Activated T-helper 1 cell treated with anti-CD3 and anti-CD28 coated beads, Interleukin-12 subunit alpha, Interleukin-12 subunit beta, Interleukin-2, Interleukin-4 antibody, amounts not matched to agents 30 ng/mL and 10 ng/mL and 1 ng/mL, durations not matched to agents 14 hours and 24 hours and 36 hours (primary cell): ENCODE measurements at regions not wholly inside any gene's neighbourhood (a gene's known extent, or its start where the extent isn't known, plus 50 kb on each side); places are given as distances from the start of the nearest gene placed in this dataset.

Source experiments
- DNase-seq: peaks from one replicate; pipeline ENCODE4 v3.0.0; 2021; ENCODE audit warnings: low spot score
- H3K27ac Mint-ChIP-seq: one replicate; pipeline ENCODE4 v1.8.0; 2021; ENCODE audit warnings: mild to moderate bottlenecking, mixed read lengths
- H3K27me3 Mint-ChIP-seq: one replicate; pipeline ENCODE4 v1.8.0; 2022; ENCODE audit warnings: mild to moderate bottlenecking, moderate library complexity, mixed read lengths; ENCODE audit not compliant: insufficient read depth
- H3K36me3 Mint-ChIP-seq: one replicate; pipeline ENCODE4 v1.8.0; 2021; ENCODE audit warnings: low read depth, mixed read lengths
- H3K4me1 Mint-ChIP-seq: one replicate; pipeline ENCODE4 v1.8.0; 2021; ENCODE audit warnings: low read depth, mixed read lengths
- H3K4me3 Mint-ChIP-seq: one replicate; pipeline ENCODE4 v1.8.0; 2021; ENCODE audit warnings: mild to moderate bottlenecking, moderate library complexity, mixed read lengths
- H3K9me3 Mint-ChIP-seq: one replicate; pipeline ENCODE4 v1.8.0; 2021; ENCODE audit warnings: mixed read lengths
- intact Hi-C: fragments of 100-400 bp; cut with micrococcal nuclease; formaldehyde crosslinking; loops from one replicate; pipeline ENCODE4 v1.15.1; 2024

GRCh38 chr6:81215092-81215432 is 537.4 kb downstream of the TENT5A start:
- DNase-seq = no peak
- H3K4me3 Mint-ChIP-seq = no peak overlapping the region
- H3K36me3 Mint-ChIP-seq = no peaks in the 10 kb centered on the region
- peaks cover 10% of the 10 kb centered on the region for H3K9me3 Mint-ChIP-seq
- H3K27ac Mint-ChIP-seq = no peak overlapping the region
- H3K4me1 Mint-ChIP-seq = no peaks in the 10 kb centered on the region
- intact Hi-C loops = no loop called here
- H3K27me3 Mint-ChIP-seq = no peaks in the 10 kb centered on the region

- H3K4me1 Mint-ChIP-seq = no peaks in the 10 kb centered on the region
- no peak overlapping the region for H3K4me3 Mint-ChIP-seq
- intact Hi-C loops = no loop called here
- no peak overlapping the region for H3K27ac Mint-ChIP-seq
- no peak for DNase-seq
- peaks cover 10% of the 10 kb centered on the region for H3K9me3 Mint-ChIP-seq
- no peaks in the 10 kb centered on the region for H3K36me3 Mint-ChIP-seq
- H3K27me3 Mint-ChIP-seq = no peaks in the 10 kb centered on the region
Measured at GRCh38 chr6:81214414-81215091, 537.9 kb downstream of the TENT5A start.

DNA sequence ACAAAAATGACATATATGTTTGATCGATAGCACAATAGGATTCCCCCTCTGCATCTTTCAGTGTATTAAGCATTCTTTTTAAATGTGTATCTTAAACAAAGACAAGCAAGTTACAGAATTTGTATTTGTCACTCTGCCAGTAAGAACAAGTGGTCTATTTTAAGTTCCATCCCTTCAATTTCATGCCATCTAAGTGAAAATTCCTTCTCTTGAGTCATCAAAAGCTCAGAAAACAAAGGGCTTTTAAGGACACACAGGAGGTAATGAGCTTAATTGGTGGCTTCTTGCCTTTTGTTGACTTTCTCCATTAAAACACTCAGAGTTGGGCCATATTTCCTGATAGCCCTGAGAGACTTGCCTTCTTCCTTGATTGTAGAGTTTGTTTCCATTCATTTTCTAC is 547.8 kb downstream of the TENT5A start:
- Mint-ChIP-seq H3K4me3 (no peak overlapping the region), H3K27ac (no peak overlapping the region), H3K4me1 (no peaks in the 10 kb centered on the region), H3K36me3 (no peaks in the 10 kb centered on the region), H3K27me3 (no peaks in the 10 kb centered on the region), H3K9me3 (no peaks in the 10 kb centered on the region)
- intact Hi-C loops = no loop called here
- no peak for DNase-seq

GRCh38 chr6:81194374-81194773 is 558.1 kb downstream of the TENT5A start:
- H3K36me3 Mint-ChIP-seq = no peaks in the 10 kb centered on the region
- H3K27ac Mint-ChIP-seq = no peak overlapping the region
- H3K4me1 Mint-ChIP-seq = no peaks in the 10 kb centered on the region
- no peaks in the 10 kb centered on the region for H3K9me3 Mint-ChIP-seq
- no peak for DNase-seq
- H3K27me3 Mint-ChIP-seq = no peaks in the 10 kb centered on the region
- intact Hi-C loops = no loop called here
- H3K4me3 Mint-ChIP-seq = no peak overlapping the region

GRCh38 chr6:81172056-81172740 is 580.3 kb downstream of the TENT5A start:
- no peak overlapping the region for H3K27ac Mint-ChIP-seq
- no peak for DNase-seq
- H3K36me3 Mint-ChIP-seq = no peaks in the 10 kb centered on the region
- no peaks in the 10 kb centered on the region for H3K9me3 Mint-ChIP-seq
- H3K4me3 Mint-ChIP-seq = no peak overlapping the region
- intact Hi-C loops = no loop called here
- no peaks in the 10 kb centered on the region for H3K4me1 Mint-ChIP-seq
- no peaks in the 10 kb centered on the region for H3K27me3 Mint-ChIP-seq

- H3K27ac Mint-ChIP-seq = no peak overlapping the region
- H3K36me3 Mint-ChIP-seq = no peaks in the 10 kb centered on the region
- no peaks in the 10 kb centered on the region for H3K27me3 Mint-ChIP-seq
- no peaks in the 10 kb centered on the region for H3K4me1 Mint-ChIP-seq
- no peaks in the 10 kb centered on the region for H3K9me3 Mint-ChIP-seq
- intact Hi-C loops = no loop called here
- DNase-seq = no peak
- no peak overlapping the region for H3K4me3 Mint-ChIP-seq
Measured at GRCh38 chr6:81169166-81169565, 583.3 kb downstream of the TENT5A start.

- DNase-seq = no peak
- Mint-ChIP-seq H3K4me1 (no peaks in the 10 kb centered on the region), H3K4me3 (no peak overlapping the region), H3K36me3 (no peaks in the 10 kb centered on the region), H3K27me3 (no peaks in the 10 kb centered on the region), H3K9me3 (no peaks in the 10 kb centered on the region), H3K27ac (no peak overlapping the region)
- intact Hi-C loops = loop anchor here (2.0 kb wide), 1 partner anchor 22 kb away; no protein-coding TSS in a partner anchor
Measured at GRCh38 chr6:81166770-81167169, 585.7 kb downstream of the TENT5A start.

DNA sequence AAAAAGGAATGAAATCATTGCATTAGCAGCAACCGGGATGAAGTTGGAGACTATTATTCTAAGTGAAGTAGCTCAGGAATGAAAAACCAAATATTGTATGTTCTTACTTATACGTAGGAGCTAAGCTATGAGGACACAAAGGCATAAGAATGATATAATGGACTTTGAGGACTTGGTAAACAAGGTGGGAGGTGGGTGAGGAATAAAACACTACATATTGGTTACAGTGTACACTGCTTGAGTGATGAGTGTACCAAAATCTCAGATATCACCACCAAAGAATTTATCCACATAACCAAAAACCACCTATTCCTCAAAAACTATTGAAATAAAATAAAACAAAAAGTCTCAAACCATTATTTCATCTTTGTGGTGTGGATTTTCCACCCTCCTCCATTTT is 593.5 kb downstream of the TENT5A start:
- Mint-ChIP-seq H3K4me3 (no peak overlapping the region), H3K9me3 (no peaks in the 10 kb centered on the region), H3K36me3 (no peaks in the 10 kb centered on the region), H3K27me3 (no peaks in the 10 kb centered on the region), H3K27ac (no peak overlapping the region), H3K4me1 (no peaks in the 10 kb centered on the region)
- DNase-seq = no peak
- intact Hi-C loops = no loop called here

GRCh38 chr6:81148751-81149150 is 603.7 kb downstream of the TENT5A start:
- Mint-ChIP-seq H3K9me3 (peaks cover 7% of the 10 kb centered on the region), H3K27me3 (no peaks in the 10 kb centered on the region), H3K4me1 (no peaks in the 10 kb centered on the region), H3K36me3 (no peaks in the 10 kb centered on the region), H3K4me3 (no peak overlapping the region), H3K27ac (no peak overlapping the region)
- intact Hi-C loops = no loop called here
- DNase-seq = no peak

GRCh38 chr6:81145506-81145905 is 607.0 kb downstream of the TENT5A start:
- no peaks in the 10 kb centered on the region for H3K9me3 Mint-ChIP-seq
- no peaks in the 10 kb centered on the region for H3K4me1 Mint-ChIP-seq
- H3K27me3 Mint-ChIP-seq = no peaks in the 10 kb centered on the region
- intact Hi-C loops = no loop called here
- H3K36me3 Mint-ChIP-seq = no peaks in the 10 kb centered on the region
- no peak overlapping the region for H3K27ac Mint-ChIP-seq
- DNase-seq = no peak
- H3K4me3 Mint-ChIP-seq = no peak overlapping the region

DNA sequence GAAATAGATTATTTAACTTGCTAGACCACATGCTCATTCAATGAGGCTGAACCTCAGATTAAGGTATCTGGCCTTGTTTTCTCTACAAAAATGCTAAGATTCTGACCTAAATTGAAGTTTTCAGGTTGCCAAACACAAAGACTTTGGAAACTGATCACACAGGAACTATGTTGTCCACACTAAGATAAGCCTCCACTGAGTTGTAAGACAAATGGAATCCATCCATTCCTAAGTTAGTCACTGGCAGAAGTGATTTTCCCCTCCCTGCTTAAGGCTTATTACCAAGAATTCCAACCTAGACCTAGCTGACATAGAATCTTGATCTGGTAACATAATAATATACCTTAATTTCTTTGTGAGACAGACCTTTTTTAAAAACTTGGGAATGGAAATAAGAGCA is 608.1 kb downstream of the TENT5A start:
- no peaks in the 10 kb centered on the region for H3K4me1 Mint-ChIP-seq
- H3K27ac Mint-ChIP-seq = no peak overlapping the region
- no peak overlapping the region for H3K4me3 Mint-ChIP-seq
- no peaks in the 10 kb centered on the region for H3K9me3 Mint-ChIP-seq
- no peaks in the 10 kb centered on the region for H3K27me3 Mint-ChIP-seq
- intact Hi-C loops = no loop called here
- DNase-seq = no peak
- no peaks in the 10 kb centered on the region for H3K36me3 Mint-ChIP-seq

DNA sequence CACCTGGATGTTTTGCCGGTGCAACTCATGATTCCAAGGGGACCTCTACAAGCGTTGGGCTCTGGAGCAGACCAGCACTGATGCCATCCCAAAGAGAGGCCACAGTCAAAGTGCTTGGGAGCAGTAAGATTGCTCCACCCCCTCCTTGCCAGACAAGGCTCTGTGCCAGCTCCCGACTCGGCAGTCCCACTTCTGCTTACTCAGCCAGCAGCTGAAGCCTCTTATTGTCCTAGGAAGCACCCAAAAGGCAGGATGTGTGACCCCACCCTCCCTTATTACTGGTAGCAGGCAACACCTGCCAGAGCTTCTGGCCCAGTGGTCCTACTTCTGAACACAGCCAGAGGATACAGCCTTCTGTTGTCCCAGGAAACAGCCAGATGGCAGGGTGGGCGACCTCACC is 614.2 kb downstream of the TENT5A start:
- H3K4me1 Mint-ChIP-seq = no peaks in the 10 kb centered on the region
- no peaks in the 10 kb centered on the region for H3K36me3 Mint-ChIP-seq
- H3K27ac Mint-ChIP-seq = no peak overlapping the region
- no peak overlapping the region for H3K4me3 Mint-ChIP-seq
- H3K27me3 Mint-ChIP-seq = no peaks in the 10 kb centered on the region
- H3K9me3 Mint-ChIP-seq = peaks cover 4% of the 10 kb centered on the region
- intact Hi-C loops = no loop called here
- no peak for DNase-seq

DNA sequence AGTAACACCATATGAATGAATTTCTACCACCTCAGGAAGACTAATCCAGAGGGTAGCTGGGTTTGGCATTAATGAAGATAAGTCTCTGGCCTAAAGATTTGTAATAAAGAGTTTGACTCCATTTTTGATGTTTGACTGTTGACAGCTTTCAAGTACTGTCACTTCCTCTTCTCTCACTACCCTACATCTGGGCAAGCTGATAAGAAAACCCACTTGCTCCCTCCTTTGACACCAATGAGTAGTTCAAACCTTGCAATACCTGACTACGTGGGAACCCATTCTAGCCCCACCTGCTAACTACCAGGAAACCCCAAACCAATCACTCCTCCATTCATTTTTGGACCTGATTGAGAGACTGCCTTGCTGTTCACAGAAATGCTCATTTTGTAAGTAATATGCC is 621.5 kb downstream of the TENT5A start:
- Mint-ChIP-seq H3K4me3 (no peak overlapping the region), H3K36me3 (no peaks in the 10 kb centered on the region), H3K27ac (no peak overlapping the region), H3K9me3 (no peaks in the 10 kb centered on the region), H3K27me3 (no peaks in the 10 kb centered on the region), H3K4me1 (no peaks in the 10 kb centered on the region)
- no peak for DNase-seq
- intact Hi-C loops = no loop called here

- H3K4me1 Mint-ChIP-seq = no peaks in the 10 kb centered on the region
Measured at GRCh38 chr6:81130061-81130460, 622.4 kb downstream of the TENT5A start.

More at GRCh38 chr6:81130061-81130460, 622.4 kb downstream of the TENT5A start:
- Mint-ChIP-seq H3K27me3 (no peaks in the 10 kb centered on the region), H3K36me3 (no peaks in the 10 kb centered on the region), H3K9me3 (no peaks in the 10 kb centered on the region), H3K4me3 (no peak overlapping the region), H3K27ac (no peak overlapping the region)
- DNase-seq = no peak
- intact Hi-C loops = no loop called here
